GM23338 (cell line): ENCODE measurements at regions not wholly inside any gene's neighbourhood (a gene's known extent, or its start where the extent isn't known, plus 50 kb on each side); places are given as distances from the start of the nearest gene placed in this dataset.

Experiments
- ATAC-seq: fragments of 200-7000 bp; cut with Tn5 transposase; 3 replicates; pipeline ENCODE4 v1.9.1; 2020
- DNase-seq: peaks from one replicate; pipeline ENCODE4 v3.0.0-alpha.2; 2015; ENCODE audit warnings: low spot score
- H2AFZ ChIP-seq: fragments of 200-600 bp; sonication (generic); 2 replicates; pipeline ENCODE4 v1.8.0; 2016; ENCODE audit warnings: antibody characterized with exemption, mild to moderate bottlenecking, moderate library complexity
- H3F3A ChIP-seq: fragments of 200-600 bp; sonication (generic); replicated peaks from 2 replicates; pipeline ENCODE4 v1.8.0; 2017; ENCODE audit warnings: antibody characterized with exemption, mixed run types, low read depth
- H3K27ac ChIP-seq: fragments of 200-600 bp; sonication (generic); 2 replicates; pipeline ENCODE4 v1.6.1; 2016; ENCODE audit warnings: low read depth
- H3K27me3 ChIP-seq: fragments of 200-600 bp; sonication (generic); 2 replicates; pipeline ENCODE4 v1.8.0; 2016; ENCODE audit warnings: mild to moderate bottlenecking, mixed run types, moderate library complexity; ENCODE audit not compliant: insufficient read depth
- H3K36me3 ChIP-seq: fragments of 200-600 bp; sonication (generic); 2 replicates; pipeline ENCODE4 v1.8.0; 2016; ENCODE audit warnings: mild to moderate bottlenecking; ENCODE audit not compliant: insufficient read depth
- H3K4me1 ChIP-seq: fragments of 200-600 bp; sonication (generic); 2 replicates; pipeline ENCODE4 v1.8.0; 2016; ENCODE audit warnings: mild to moderate bottlenecking, moderate library complexity; ENCODE audit not compliant: insufficient read depth
- H3K4me2 ChIP-seq: fragments of 200-600 bp; sonication (generic); 2 replicates; pipeline ENCODE4 v1.7.1; 2017; ENCODE audit warnings: mixed run types
- H3K4me3 ChIP-seq: fragments of 200-600 bp; sonication (generic); 2 replicates; pipeline ENCODE4 v1.6.1; 2016; ENCODE audit warnings: mixed run types
- H3K79me2 ChIP-seq: fragments of 200-600 bp; sonication (generic); replicated peaks from 2 replicates; pipeline ENCODE4 v1.8.0; 2017; ENCODE audit warnings: mild to moderate bottlenecking; ENCODE audit not compliant: insufficient read depth
- H3K9me2 ChIP-seq: fragments of 200-600 bp; sonication (generic); 2 replicates; pipeline ENCODE4 v1.8.0; 2017; ENCODE audit not compliant: insufficient read depth
- H4K20me1 ChIP-seq: fragments of 200-600 bp; sonication (generic); replicated peaks from 2 replicates; pipeline ENCODE4 v1.8.0; 2017; ENCODE audit warnings: mild to moderate bottlenecking; ENCODE audit not compliant: insufficient read depth
- H3K27ac Mint-ChIP-seq: 2 replicates; pipeline ENCODE4 v1.8.0; 2020; ENCODE audit warnings: inconsistent platforms, mild to moderate bottlenecking, moderate library complexity, mixed read lengths
- H3K27me3 Mint-ChIP-seq: 3 replicates; pipeline ENCODE4 v1.8.0; 2022; ENCODE audit warnings: low read depth, mild to moderate bottlenecking, moderate library complexity, mixed read lengths, inconsistent platforms; ENCODE audit not compliant: insufficient read depth, poor library complexity
- H3K36me3 Mint-ChIP-seq: 3 replicates; pipeline ENCODE4 v1.8.0; 2021; ENCODE audit warnings: low read depth, mild to moderate bottlenecking, inconsistent platforms, moderate library complexity, mixed read lengths
- H3K4me1 Mint-ChIP-seq: 3 replicates; pipeline ENCODE4 v1.8.0; 2020; ENCODE audit warnings: mild to moderate bottlenecking, inconsistent platforms, mixed read lengths
- H3K4me3 Mint-ChIP-seq: 3 replicates; pipeline ENCODE4 v1.8.0; 2021; ENCODE audit warnings: moderate library complexity, mild to moderate bottlenecking, inconsistent platforms, mixed read lengths
- H3K9me3 Mint-ChIP-seq: 3 replicates; pipeline ENCODE4 v1.8.0; 2020; ENCODE audit warnings: moderate library complexity, mild to moderate bottlenecking, inconsistent platforms, mixed read lengths
- CREB1 ChIP-seq: fragments of 250-450 bp; sonication (Bioruptor Pico); IDR thresholded peaks from 2 replicates; pipeline ENCODE4 v1.5.0; 2020; ENCODE audit warnings: low read depth, mild to moderate bottlenecking, moderate library complexity
- EZH2phosphoT487 ChIP-seq: fragments of 200-600 bp; sonication (generic); IDR thresholded peaks from one replicate; pipeline ENCODE4 v1.8.1; 2018; ENCODE audit warnings: antibody characterized with exemption; ENCODE audit not compliant: unreplicated experiment
- JUNB ChIP-seq: IDR thresholded peaks from one replicate; pipeline ENCODE4 v1.6.1; 2016; ENCODE audit warnings: antibody characterized with exemption; ENCODE audit not compliant: unreplicated experiment
- NANOG ChIP-seq: IDR thresholded peaks from 2 replicates; pipeline ENCODE4 v1.6.1; 2016; ENCODE audit warnings: antibody characterized with exemption, borderline replicate concordance
- POLR2AphosphoS5 ChIP-seq: IDR thresholded peaks from 2 replicates; pipeline ENCODE4 v1.6.1; 2016; ENCODE audit warnings: antibody characterized with exemption, low read depth
- REST ChIP-seq: IDR thresholded peaks from one replicate; pipeline ENCODE4 v1.6.1; 2018; ENCODE audit warnings: antibody characterized with exemption; ENCODE audit not compliant: unreplicated experiment
- STAT1 ChIP-seq: IDR thresholded peaks from one replicate; pipeline ENCODE4 v1.6.1; 2016; ENCODE audit warnings: antibody characterized with exemption; ENCODE audit not compliant: unreplicated experiment
- ZNF114 ChIP-seq: fragments of 250-450 bp; sonication (Bioruptor Pico); IDR thresholded peaks from 2 replicates; pipeline ENCODE4 v1.5.0; 2020; ENCODE audit warnings: mild to moderate bottlenecking, moderate library complexity
- ZNF331 ChIP-seq: fragments of 250-450 bp; sonication (Bioruptor Pico); IDR thresholded peaks from 2 replicates; pipeline ENCODE4 v1.5.0; 2020; ENCODE audit warnings: low read depth, mild to moderate bottlenecking, moderate library complexity
- TF ChIP-seq, protein P1 (sequence below), 2 experiments: fragments of 200-600 bp in 1 of 2; sonication (generic) in 1 of 2; conservative IDR thresholded peaks; 2 replicates each; pipeline versions ENCODE4 v1.5.1 to v1.6.1; 2016 to 2017; ENCODE audit warnings: antibody characterized with exemption in 2 of 2, low read depth in 2 of 2, mild to moderate bottlenecking in 2 of 2, moderate library complexity in 1 of 2
- TF ChIP-seq, protein P2 (sequence below): IDR thresholded peaks from 2 replicates; pipeline ENCODE4 v1.6.1; 2016; ENCODE audit warnings: antibody characterized with exemption

- H3K4me3 Mint-ChIP-seq, result no peak overlapping the region
- H3K27ac ChIP-seq, result no peak overlapping the region
- H3K27ac Mint-ChIP-seq, result no peak overlapping the region
- no peaks in the 10 kb centered on the region for H3K79me2 ChIP-seq
- no peaks in the 10 kb centered on the region for H3K4me1 ChIP-seq
- no peak overlapping the region for H3K4me3 ChIP-seq
- H3K27me3 Mint-ChIP-seq, result peaks cover 2% of the 10 kb centered on the region
- no peaks in the 10 kb centered on the region for H3K27me3 ChIP-seq
- DNase-seq (no peak), ATAC-seq (no peak)
- H3K9me3 Mint-ChIP-seq, result peaks cover 2% of the 10 kb centered on the region; the same call in 2 of the 3 replicates
- no peaks in the 10 kb centered on the region for H3K4me1 Mint-ChIP-seq
- no peaks in the 10 kb centered on the region for H3K36me3 Mint-ChIP-seq
- 0 out of 2 replicates have a peak, but pooled peaks cover 5% of the 10 kb centered on the region for H3K9me2 ChIP-seq
- TF ChIP-seq STAT1 (no peak), EZH2phosphoT487 (no peak)
- H2AFZ ChIP-seq, result no peak overlapping the region
- H4K20me1 ChIP-seq, result no peaks in the 10 kb centered on the region
- H3K36me3 ChIP-seq, result no peaks in the 10 kb centered on the region
- no peak overlapping the region for H3K4me2 ChIP-seq
- no peaks in the 10 kb centered on the region for H3F3A ChIP-seq
Observed at GRCh38 chr17:56667925-56668458, 74.5 kb downstream of the NOG start.

GRCh38 chr17:56672195-56672594 is 78.7 kb downstream of the NOG start:
- Histone ChIP-seq H3K27ac (no peak overlapping the region), H3K79me2 (no peaks in the 10 kb centered on the region), H3K9me2 (0 out of 2 replicates have a peak, but pooled peaks cover 5% of the 10 kb centered on the region), H4K20me1 (no peaks in the 10 kb centered on the region), H3F3A (no peaks in the 10 kb centered on the region), H3K27me3 (peaks cover 19% of the 10 kb centered on the region), H2AFZ (no peak overlapping the region), H3K4me3 (no peak overlapping the region), H3K4me2 (no peak overlapping the region), H3K36me3 (no peaks in the 10 kb centered on the region), H3K4me1 (no peaks in the 10 kb centered on the region)
- no peak for DNase-seq
- ATAC-seq, result no peak
- Mint-ChIP-seq H3K36me3 (no peaks in the 10 kb centered on the region), H3K9me3 (peaks cover 2% of the 10 kb centered on the region; the same call in 2 of the 3 replicates), H3K27me3 (peaks cover 4% of the 10 kb centered on the region), H3K27ac (no peak overlapping the region), H3K4me1 (no peaks in the 10 kb centered on the region), H3K4me3 (no peak overlapping the region)
- TF ChIP-seq ZNF114 (CRISPR knock-in tag) (no peak), ZNF331 (no peak), NANOG (no peak), POLR2AphosphoS5 (no peak), JUNB (no peak), STAT1 (no peak), CREB1 (CRISPR knock-in tag) (no peak), EZH2phosphoT487 (no peak), REST (no peak)
- TF ChIP-seq, protein P1, sequence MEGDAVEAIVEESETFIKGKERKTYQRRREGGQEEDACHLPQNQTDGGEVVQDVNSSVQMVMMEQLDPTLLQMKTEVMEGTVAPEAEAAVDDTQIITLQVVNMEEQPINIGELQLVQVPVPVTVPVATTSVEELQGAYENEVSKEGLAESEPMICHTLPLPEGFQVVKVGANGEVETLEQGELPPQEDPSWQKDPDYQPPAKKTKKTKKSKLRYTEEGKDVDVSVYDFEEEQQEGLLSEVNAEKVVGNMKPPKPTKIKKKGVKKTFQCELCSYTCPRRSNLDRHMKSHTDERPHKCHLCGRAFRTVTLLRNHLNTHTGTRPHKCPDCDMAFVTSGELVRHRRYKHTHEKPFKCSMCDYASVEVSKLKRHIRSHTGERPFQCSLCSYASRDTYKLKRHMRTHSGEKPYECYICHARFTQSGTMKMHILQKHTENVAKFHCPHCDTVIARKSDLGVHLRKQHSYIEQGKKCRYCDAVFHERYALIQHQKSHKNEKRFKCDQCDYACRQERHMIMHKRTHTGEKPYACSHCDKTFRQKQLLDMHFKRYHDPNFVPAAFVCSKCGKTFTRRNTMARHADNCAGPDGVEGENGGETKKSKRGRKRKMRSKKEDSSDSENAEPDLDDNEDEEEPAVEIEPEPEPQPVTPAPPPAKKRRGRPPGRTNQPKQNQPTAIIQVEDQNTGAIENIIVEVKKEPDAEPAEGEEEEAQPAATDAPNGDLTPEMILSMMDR (conservative IDR thresholded peaks at IDR 0.05; ENCODE audit: low read depth in 2 of 2), result no peak
- TF ChIP-seq, protein P2, sequence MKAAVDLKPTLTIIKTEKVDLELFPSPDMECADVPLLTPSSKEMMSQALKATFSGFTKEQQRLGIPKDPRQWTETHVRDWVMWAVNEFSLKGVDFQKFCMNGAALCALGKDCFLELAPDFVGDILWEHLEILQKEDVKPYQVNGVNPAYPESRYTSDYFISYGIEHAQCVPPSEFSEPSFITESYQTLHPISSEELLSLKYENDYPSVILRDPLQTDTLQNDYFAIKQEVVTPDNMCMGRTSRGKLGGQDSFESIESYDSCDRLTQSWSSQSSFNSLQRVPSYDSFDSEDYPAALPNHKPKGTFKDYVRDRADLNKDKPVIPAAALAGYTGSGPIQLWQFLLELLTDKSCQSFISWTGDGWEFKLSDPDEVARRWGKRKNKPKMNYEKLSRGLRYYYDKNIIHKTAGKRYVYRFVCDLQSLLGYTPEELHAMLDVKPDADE, result no peak
